ENCODE measurements at regions not wholly inside any gene's neighbourhood (a gene's known extent, or its start where the extent isn't known, plus 50 kb on each side); places are given as distances from the start of the nearest gene placed in this dataset.
A peak's percentile ranks its signal among the peaks of the same experiment; 100 is the strongest.
"Not testable (repeated sequence)": the region's sequence is repeated elsewhere in the genome, so short reads cannot be mapped to it uniquely, and the experiment has no call there.

- no peak for DNase-seq
Measured at GRCh38 chr16:48820379-48820778, 210.4 kb upstream of the N4BP1 start.

DNA sequence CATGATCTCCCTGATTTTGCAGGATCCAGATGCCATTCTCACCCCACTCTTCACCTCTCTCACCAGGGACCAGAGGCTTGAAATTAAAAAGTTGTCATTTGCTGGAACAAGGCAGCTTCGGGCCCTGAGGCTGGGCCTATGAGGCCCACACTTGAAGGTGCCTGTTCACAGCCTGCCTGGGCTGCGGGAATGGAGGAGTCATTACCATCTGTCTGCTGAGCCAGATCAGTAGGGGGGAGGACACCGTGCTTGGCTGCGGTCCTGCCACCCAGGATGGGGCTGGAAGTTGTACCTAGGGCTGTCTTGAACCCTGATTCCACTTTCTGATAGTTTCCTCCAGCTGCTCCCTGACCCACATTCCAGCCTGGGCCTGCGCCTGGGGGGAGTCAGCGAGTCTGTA is 208.3 kb upstream of the N4BP1 start:
- no peak for DNase-seq

- no peak for DNase-seq
Measured at GRCh38 chr16:48817032-48817431, 207.1 kb upstream of the N4BP1 start.

DNA sequence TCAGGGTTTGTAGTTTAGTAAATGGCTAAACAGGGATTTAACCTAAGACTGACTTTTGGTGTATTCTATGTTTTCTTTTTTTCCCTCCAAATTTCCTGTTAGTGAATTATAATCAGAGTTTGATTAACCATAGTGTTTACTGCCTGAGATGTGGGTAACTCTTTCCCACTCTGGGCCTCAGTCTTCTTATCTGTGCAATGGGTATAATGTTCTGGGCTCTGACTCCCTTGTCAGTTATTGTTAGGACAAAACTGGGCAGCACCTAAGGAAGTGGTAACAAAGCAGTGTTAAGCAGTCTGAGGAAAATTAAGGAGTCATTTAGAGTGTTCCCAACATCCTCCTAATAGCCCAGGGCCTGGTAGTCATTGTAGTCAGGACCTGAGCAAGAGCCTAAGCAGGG is 206.4 kb upstream of the N4BP1 start:
- DNase-seq, result no peak

DNA sequence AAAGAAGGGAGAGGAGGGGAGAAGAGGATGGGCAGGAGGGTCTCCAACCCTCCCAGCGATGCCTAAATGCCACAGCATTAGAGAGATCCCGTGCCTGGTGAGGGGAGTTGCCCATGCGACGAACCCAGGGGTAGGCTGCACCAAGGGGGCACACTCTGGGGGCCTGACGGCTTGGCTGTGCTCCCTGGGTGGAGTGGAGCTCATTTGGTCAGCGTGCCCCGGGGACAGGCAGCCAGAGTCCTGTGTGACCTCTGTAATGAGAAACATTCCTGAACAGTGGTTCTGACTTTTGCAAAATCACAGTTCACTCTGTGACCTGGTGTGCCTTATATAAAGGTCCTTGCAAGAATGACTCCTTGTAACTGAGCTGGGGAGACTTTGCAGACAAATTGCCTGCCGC is 205.0 kb upstream of the N4BP1 start:
- no peak for DNase-seq

GRCh38 chr16:48813485-48813884 is 203.5 kb upstream of the N4BP1 start:
- DNase-seq, result no peak

DNA sequence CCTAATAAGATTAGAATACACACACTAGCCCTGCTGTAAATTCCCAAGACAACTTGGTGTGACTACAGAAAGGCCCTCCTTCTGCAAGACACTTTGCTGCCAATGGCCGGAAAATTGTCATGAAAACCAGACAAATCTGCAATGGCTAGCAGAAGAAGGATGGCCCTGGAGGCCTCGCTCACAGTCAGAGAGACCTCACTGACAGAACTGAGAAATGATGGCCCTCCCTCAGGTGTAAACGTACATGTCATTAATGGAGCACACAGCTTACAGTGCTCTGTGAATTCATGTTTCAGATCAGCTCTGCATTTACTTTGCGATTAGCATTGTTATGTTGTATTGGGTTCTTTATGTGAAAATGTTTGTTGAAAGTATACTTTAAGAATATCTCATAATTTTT is 202.9 kb upstream of the N4BP1 start:
- DNase-seq, result no peak

DNA sequence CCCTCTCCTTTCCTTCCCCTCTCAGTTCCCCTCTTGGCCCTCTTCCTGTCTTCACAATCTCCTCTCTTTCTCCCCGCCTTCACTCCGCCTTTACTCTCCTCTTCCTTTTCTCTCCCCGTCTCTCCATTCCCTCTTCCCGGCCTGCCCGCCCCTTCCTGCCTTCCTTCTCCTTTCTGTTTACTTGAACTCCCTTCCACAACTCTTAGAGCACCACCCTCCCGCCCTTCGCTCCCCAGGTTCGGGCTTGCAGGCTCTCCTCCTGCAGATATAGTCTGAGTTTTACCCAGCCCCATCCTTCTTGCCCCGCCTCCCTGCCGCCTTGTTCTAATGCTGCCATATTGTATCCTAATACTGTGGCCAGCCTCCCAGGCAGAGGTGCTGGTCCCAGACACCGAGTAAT is 201.5 kb upstream of the N4BP1 start:
- DNase-seq, result no peak

- no peak for DNase-seq
Measured at GRCh38 chr16:48810803-48811453, 200.9 kb upstream of the N4BP1 start.

DNA sequence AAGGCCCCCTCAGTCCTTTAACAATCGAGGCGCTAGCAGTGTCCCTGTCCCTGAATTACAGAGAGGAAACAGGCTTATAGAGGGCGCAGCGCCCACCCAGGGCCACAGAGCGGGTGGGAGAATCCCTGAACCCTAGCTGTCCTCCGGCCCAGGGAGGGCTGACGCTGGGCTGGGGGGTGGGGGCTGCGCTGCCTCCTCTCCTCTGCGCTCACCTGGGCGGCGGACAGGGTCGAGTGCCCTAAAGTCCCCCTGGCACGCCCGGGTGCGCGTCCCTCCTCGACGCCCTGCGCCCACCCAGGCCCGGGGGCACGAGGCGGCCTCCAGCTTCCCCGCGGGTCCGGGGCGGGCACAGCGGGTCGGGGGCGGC is 200.4 kb upstream of the N4BP1 start:
- no peak for DNase-seq

GRCh38 chr16:48790151-48790550 is 180.2 kb upstream of the N4BP1 start:
- no peak for DNase-seq

- no peak for DNase-seq
Measured at GRCh38 chr16:48788475-48788874, 178.5 kb upstream of the N4BP1 start.

DNA sequence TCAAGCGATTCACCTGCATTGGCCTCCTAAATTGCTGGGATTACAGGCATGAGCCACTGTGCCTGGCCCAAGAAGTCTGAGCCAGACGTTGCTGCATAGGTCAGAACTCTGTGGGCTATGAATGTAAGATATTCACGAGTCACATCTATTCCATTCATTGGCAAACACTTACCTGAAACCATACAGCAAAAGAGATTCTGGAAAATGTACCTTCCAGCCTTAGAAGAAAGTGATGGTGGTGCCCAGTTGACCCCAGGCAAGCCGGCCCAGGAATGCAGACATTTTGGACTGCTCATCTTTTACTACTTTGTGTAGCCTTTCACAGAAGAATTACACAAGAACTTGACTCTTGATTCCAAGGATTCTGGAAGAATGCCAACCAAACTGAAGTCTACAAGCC is 135.6 kb upstream of the N4BP1 start:
- DNase-seq, result no peak

DNA sequence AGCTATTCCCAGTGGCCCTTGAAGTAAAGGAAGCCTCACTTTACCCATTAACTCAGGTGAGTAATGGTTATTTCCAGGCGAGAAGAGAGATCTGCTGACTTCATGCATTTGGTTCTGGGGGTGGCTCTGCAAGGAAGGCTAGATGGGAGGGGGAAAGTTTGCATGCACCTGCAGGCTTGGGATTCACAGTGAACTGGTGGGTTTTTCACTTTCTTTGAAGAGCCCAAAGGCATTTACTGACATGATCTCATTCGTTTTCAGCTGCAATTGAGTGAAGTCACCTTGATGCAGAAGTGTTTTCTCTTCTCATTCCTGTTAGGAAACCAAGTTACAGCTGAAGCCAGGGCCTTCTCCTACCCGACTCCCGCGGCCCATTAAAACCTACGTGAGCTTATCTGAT is 131.0 kb upstream of the N4BP1 start:
- DNase-seq, result no peak

GRCh38 chr16:48734220-48734619 is 124.2 kb upstream of the N4BP1 start:
- DNase-seq, result no peak

- DNase-seq, result no peak
Measured at GRCh38 chr16:48704710-48705109, 94.7 kb upstream of the N4BP1 start.

- peak in 1 of 2 experiments; percentile 64 for DNase-seq
Measured at GRCh38 chr16:48687421-48688038, 77.5 kb upstream of the N4BP1 start.

GRCh38 chr16:48684148-48684547 is 74.2 kb upstream of the N4BP1 start:
- DNase-seq, result no peak

DNA sequence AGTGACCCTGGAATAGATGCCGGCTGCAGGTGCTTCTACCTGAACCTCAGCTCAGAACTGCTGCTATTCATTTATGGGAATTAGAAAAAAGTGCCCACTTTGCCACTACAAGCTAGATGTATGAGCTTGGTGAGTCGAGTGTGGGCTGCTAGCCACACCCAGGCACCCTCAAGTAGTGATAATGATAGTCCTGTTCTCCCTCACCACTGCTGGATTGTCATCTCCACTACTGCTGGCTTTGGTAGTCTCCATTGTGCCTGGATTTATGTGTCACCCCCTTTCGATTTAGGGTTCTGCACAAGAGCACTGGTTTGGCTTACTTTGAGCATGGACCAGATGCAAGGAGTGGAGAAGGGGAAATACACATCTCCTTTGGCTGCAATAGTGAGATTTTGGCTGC is 73.0 kb upstream of the N4BP1 start:
- no peak for DNase-seq

DNA sequence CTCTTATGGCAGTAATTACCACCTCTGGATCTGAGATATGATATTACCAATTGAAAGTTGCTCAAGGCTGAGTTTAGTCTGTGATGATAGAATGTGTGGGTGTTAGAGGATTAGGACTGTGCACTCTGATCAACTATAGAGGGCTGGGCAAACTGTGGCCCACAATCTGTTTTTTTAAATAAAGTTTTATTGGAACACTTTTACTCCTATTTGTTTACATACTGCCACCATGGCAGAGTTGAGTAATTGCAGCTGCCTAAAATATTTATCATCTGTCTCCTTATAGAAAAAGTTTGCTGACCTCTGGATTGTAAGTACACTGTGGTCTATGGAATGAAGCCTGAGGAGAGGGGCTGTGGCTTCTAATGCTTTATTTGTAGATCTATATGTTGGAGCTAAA is 71.5 kb upstream of the N4BP1 start:
- no peak for DNase-seq

DNA sequence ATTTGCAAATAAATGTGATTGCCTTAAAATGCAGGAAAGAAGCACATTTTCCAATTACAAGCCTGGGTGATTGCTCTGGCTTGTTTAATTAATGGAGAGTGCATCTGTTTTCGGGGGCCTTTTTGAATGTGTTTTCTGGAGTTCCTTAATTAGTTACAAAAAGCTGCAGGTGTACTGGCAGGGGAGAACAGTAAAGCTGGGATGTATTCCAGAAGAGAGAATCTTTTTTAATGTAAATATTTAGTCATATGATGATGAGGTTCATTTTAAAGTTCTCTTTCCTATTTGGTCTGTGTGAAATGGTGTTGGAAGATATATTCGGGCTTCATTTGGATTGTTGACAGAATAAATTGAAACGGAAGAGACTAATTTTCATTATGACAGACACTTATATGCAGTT is 70.9 kb upstream of the N4BP1 start:
- no peak for DNase-seq

DNA sequence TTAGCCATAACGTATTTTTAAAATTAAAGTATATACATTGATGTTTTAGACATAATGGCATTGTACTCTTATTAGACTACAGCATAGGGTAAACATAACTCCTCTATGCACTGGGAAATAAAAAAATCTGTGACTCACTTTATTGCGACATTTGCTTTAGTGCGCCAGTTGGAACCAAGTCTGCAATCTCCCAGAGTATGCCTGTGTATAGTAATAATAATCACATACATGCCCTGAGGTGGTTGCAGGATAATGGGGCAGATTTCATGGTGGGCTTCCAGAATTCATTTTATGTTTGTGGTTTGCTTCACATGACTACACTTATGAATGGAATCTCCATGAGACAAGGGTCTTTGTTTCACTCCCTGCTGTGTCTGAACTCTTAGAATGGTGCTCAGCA is 66.9 kb upstream of the N4BP1 start:
- no peak for DNase-seq

- DNase-seq, result not testable (repeated sequence)
Measured at GRCh38 chr16:48668184-48668583, 58.2 kb upstream of the N4BP1 start.

DNA sequence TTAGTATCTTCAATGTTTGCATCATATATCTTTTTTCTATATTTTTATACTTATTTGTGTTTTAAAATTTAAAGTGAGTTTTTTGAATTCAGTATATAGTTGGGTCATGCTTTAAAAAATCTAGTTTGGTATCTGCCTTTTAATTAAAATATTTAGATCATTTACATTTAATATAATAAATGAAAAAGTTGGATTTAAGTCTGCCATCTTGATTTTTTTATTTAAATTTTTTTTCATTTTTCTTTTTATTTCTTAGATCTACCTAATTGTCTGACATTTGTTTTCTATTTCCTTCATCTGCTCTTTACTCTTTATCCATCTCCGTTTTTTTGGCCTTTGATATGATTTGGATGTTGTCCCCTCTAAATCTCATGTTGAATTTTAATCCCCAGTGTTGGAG is 50.0 kb upstream of the N4BP1 start:
- DNase-seq, result no peak

All from SW 1271 (cell line).